ENCODE measurements at regions not wholly inside any gene's neighbourhood (a gene's known extent, or its start where the extent isn't known, plus 50 kb on each side); places are given as distances from the start of the nearest gene placed in this dataset.

DNA sequence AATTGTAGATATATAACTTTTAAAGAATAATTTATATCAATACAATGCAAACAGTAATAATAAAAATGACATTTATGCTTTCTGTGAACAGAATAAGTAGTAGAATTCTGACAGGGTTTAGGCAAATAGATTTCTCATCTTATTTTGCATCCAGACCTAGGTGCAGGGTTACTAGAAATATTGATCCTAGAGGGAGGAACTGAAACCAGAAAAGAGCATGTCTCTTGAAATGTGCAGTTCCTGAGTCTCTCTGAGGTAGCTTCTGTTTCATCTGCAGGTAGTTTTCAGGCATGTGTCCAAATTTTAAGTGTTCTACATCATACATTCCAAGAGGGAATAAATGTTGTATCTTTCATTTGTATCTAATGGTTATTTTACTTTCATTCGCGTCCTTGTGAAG lies 631.9 kb upstream of the ADGRL4 start:
- intact Hi-C loops (cut with DNase I): no loop called here
- no peak for DNase-seq

DNA sequence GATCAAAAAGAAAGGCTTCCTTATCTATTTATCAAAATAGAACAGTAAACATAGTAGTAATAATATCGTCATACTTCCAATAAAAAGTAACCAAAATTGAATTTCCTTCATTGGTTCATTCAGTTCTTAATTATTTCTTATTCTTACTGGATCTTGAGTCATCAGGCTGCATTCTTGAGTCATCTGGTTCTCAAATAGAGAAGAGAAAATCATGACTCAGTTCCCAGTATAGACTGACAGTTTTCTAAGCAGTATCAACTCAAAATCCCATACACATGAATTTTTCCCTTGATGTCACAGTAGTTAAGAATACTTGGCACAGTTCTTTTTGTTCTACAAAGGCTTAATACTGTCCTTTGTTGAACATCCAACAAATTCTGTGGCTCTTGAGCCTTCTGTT lies 626.9 kb upstream of the ADGRL4 start:
- intact Hi-C loops (cut with DNase I): no loop called here
- no peak for DNase-seq

DNA sequence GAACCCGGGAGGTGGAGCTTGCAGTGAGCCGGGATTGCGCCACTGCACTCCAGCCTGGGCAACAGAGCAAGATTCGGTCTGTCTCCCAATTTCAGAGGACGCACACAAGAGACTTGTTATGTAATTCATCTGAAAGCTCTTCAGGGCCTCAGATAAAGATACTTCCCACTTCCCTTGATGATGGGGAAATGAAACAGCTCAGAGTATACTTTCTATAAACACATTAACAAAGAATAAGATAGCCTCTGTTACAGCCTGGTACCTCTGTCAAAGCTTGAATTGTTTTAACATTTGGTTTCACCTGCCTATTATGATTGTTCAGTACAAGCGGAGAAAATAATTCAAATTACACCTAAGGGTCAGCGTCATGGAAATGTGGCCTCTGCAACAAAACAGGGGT lies 622.9 kb upstream of the ADGRL4 start:
- intact Hi-C loops (cut with DNase I): no loop called here
- DNase-seq: no peak

DNA sequence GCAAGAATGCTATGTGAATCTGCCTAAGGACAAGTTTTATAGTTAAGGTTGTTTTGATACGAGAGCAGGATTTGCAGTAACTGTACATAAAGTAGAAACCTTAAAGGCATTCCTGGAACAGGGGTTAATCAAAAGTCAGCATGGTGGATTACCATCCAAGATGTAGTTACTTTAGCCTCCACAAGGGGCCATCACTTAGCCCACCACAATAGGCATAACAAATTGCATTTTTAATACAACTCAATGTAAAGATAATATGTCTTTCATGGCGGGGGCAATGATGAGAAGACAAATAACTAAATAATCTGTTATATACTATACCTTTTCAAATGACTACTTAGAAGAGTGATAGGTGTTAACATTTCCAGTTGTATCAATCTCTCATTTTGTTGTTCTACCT lies 611.2 kb upstream of the ADGRL4 start:
- intact Hi-C loops (cut with DNase I): no loop called here

DNA sequence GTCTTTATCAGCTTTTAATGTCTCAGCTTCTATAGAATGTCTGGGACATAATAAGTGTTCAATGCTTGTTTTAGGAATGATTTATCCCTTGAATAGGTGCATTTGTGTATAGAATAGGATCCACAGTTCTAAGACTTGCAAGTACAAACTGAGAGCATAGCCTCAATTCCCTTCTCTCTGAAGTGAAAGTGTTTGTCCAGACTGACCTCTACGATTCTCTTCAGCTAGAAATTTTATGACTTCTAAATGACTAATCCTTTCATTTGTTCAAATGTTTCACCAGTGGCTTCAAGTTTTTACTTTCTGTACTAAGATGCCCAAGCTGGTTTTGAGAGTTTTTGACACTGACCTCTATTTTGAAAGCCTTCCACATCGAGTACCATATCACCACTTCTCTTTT lies 608.2 kb upstream of the ADGRL4 start:
- intact Hi-C loops (cut with DNase I): no loop called here
- no peak for DNase-seq

More for the DNA sequence above, 611.2 kb upstream of the ADGRL4 start:
- DNase-seq: no peak

DNA sequence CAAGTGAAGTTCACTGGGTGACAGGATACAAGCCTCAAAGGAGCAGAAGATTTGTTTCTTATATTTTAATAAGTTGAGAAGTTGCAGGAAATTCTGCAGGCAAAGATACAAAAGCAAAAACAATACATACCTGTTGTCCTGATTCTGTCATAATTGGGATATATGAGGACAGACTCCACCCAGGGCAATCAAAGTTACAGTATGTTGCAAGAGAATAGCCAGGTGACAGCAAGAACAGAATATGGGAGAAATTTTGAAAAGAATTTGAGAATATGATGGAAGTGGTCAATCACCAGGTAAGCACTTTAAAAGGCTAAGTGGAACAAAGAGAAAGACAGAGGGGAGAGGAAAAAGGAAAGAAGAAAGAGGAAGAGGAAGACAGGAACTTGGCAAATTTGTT lies 607.6 kb upstream of the ADGRL4 start:
- DNase-seq: no peak
- intact Hi-C loops (cut with DNase I): no loop called here

DNA sequence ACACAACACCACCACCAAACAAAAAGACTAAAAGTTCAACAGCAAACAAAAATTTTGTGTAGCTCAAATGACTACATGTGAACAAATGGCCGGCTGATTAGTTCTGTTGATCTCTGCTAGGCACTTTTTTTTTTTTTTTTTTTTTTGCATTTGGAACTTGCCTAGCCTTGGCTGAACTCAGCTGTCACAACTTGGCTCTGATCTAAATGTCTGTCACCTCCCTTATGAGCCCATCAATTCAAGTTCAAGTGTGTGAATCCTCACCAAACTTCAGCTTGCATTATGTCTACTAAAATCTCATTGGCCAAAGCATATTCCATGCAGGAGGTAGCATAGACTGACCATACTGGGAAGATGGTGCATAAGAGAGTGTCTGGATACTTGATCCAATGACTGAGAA lies 606.5 kb upstream of the ADGRL4 start:
- intact Hi-C loops (cut with DNase I): no loop called here
- no peak for DNase-seq

DNA sequence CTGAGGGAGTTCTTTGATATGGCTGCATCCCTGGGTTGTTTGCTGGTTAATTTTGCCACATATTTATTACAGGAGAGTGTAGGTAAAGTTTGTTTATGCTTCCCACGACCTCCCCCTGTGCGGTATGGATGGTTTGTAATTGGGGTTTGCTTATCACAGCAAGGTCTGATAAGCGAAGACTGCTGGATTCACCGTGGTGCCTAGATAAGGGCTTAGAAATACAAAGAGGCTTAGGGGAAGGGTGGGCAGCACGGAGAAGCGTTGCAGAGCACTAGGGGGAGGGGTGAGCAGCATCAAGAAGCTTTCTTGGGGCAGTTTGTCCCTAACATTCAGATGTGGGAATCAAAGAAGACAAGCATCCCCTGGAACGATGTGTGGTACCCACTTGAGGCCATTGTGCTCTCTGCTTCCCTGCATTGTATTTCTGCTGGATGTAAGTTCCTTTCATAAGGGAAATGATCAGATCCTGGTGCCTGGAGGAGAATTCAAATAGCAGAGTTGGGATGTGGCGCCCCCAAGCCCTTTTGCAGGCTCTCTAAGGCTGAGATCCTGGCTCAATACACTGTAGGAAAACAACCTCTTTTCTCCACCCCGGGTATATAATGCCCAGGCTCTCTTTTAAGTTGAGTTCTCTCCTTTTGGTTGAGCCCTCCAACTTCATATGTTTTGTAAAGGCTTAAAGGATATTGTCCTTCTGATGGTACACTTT lies 598.1 kb upstream of the ADGRL4 start:
- intact Hi-C loops (cut with DNase I): no loop called here
- no peak for DNase-seq

DNA sequence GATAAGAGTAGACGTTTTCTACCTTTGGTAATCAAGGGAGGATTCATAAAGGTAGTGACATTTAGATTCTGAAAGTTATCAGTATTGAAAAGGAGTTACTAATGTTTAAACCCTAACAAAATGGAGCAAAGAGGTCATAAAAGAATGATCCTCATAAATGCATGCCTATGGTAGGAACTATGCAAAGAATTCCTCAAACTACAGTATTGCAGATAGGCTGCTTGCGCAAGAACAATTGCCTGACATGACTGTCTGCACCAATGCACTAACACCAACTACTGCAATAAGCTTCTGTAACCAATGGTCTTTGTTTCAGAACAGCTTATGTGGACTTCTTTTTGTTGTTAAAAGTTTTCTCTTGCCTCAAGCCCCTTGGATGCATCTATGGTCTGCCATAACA lies 597.3 kb upstream of the ADGRL4 start:
- DNase-seq: no peak
- intact Hi-C loops (cut with DNase I): no loop called here

DNA sequence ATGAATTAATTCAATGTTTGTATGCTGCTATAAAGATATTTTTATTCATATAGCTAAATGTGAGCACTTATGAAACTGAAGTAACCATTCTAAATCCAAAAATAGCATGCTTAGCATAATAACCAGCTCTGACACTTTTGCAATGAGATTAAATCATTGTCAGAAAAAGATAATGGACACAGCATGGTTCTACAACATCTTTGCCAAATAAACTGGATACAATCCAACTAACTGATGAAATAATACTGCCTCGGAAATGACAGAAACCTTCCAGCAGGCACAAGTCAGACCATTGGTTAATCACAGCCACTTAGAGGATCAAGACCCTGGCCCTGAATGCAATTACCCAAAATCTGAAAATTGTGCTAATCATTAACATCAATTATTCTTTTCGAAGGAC lies 592.7 kb upstream of the ADGRL4 start:
- DNase-seq: no peak
- intact Hi-C loops (cut with DNase I): no loop called here

DNA sequence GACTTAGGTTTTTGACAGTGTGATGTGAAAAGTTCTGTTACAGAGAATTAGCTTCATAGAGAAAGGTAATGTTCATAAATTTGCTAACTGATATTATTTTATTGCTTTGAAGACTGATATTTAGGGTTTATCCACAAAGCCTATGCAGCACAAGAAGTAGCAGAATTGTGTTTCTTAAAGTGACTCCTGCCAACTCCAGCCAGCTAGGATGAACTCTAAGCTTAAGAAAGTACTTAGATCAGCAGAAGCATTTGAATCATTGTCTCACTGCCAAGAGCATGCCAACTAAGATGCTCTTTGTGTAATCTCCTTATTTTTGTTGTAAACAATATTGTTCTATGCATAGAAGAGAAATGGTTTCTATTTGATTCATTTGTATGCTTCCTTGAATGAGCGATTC lies 589.4 kb upstream of the ADGRL4 start:
- intact Hi-C loops (cut with DNase I): no loop called here
- DNase-seq: no peak

DNA sequence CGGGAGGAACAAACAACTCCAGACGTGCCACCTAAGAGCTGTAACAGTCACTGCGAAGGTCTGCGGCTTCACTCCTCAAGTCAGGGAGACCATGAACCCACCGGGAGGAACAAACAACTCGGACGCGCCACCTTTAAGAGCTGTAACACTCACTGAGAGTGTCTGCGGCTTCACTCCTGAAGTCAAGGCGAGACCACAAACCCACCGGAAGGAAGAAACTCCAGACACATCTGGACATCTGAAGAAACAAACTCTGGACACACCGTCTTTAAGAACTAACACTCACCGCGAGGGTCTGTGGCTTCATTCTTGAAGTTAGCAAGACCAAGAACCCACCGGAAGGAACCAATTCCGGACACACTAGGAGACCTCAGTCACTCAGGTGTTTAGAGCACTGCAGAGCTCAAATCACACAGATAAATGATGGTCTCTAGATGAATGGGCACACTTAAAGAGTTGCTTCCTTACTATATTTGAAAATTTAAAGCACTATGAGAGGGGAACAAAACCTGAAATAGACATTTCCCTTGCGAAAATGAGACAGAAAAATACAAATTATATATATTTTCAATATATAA lies 587.7 kb upstream of the ADGRL4 start:
- no peak for DNase-seq
- intact Hi-C loops (cut with DNase I): no loop called here

DNA sequence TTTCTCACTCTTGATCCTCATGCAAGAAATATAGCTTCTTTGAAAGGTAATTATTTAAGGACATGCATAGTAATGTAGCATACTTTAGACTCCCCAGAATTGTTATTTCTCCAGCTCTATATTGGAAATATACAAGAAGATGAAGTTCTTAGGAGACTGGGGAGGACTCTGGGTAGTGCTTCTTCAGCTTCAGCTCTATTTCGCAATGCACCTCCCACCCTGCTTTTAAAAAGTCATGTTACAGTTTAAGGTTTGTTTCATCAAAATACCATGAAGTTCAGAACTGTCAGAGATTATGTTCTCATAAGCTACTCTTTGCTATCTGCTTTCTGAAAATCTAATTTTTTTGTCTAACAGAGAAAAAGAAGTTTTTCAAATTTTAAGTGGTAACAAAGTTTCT lies 586.2 kb upstream of the ADGRL4 start:
- DNase-seq: no peak
- intact Hi-C loops (cut with DNase I): no loop called here

DNA sequence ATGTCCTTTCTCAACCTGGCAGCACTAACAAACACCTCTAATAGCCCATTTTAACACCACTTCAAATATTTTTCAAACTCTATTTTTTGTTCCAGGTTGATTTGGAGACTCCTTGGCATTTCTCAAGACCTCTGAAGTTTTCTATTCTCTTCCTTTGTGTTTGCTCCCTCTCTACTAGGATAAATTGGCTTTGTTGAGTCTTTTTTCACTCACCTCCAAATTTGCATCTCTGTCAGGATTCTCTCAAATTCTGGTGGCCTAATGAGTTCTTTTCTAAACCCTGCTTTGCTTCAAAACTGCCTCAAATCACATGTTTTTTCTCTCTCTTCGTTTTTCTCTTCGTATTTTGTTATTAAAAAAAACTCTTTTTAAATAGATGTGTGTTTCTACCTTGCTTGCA lies 582.2 kb upstream of the ADGRL4 start:
- DNase-seq: no peak
- intact Hi-C loops (cut with DNase I): no loop called here

DNA sequence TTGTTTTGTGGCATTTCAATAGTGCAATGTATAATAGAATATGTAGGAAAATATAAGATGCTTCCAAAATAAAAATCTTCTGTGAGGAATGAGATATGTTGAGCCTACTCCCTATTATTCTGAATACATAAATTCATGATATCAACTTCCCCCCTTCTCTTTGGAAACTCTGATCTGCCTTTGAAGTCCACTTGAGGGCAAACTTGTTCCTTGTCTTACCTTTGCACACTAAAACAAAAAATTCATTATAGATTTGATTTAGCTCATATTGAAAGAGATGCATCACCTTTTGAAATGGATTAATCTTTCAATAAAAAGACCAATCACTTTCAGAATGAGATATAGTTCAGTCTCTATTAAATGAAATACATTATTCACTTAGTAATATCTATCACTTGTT lies 580.7 kb upstream of the ADGRL4 start:
- intact Hi-C loops (cut with DNase I): no loop called here
- DNase-seq: no peak

DNA sequence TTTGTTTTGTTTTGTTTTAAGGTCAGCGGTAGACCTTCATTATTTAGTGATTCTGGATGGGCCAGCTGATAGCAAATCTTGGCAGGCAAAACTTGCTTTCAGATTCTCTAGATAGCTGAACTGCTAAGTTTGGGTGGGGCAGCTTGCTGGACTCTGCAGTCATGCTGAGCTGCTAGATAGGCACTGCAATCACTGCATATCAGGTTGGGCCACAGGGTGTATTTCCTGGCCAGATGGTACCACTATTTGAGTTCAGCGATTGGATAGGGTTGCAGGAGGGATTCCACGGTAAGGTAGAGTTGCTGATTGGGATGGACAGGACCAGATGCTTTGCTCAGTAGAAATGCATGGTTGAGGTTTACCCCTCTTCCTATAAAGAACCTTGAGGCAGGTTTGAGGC lies 579.3 kb upstream of the ADGRL4 start:
- intact Hi-C loops (cut with DNase I): no loop called here
- no peak for DNase-seq

DNA sequence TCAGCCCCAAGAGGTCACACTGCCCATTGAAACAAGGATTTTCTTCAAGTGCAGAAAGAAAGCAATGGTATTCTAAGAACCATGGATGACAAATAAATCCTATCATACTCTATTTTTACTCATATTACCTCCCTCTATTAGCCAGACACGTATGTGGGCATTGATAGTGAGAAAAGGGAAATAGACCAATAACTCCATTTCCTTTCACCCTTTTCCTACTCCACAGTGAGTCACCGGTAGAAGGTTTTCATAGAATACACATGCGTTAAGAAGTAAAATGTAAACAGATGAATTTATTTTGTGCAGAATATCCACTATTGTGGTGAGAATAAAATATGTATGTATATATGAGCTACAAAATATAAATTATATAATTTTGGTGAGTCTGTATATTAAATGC lies 568.9 kb upstream of the ADGRL4 start:
- intact Hi-C loops (cut with DNase I): no loop called here
- no peak for DNase-seq

DNA sequence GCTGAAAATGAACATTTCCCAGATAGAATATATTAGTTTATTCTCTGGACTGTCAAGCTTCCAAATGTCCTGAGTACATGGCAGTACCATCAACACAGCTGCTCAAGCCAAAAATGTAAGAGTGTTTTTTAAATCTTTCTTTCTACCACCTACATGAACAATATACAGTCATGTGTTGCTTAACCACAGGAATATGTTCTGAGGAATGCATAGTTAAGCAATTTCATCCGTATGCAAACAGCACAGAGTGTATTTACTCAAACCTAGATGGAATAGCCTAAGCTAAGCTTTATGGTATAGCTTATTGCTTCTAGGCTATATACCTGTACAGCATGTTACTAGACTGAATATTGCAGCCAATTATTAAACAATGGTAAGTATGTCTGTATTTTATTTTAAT lies 561.9 kb upstream of the ADGRL4 start:
- intact Hi-C loops (cut with DNase I): no loop called here
- no peak for DNase-seq

DNA sequence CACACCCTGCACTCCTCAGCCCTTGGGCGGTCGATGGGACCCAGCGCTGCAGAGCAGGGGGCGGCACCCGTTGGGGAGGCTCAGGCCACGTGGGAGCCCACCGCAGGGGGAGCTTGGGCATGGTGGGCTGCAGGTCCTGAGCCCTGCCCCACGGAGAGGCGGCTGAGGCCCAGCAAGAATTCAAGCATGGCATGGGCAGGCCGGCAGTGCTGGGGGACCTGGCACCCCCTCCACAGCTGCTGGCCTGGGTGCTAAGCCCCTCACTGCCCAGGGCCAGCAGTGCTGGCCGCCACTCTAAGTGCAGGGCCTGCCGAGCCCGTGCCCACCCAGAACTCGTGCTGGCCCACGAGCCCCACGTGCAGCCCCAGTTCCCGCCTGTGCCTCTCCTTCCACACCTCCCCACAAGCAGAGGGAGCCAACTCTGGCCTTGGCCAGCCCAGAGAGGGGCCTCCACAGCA lies 555.0 kb upstream of the ADGRL4 start:
- DNase-seq: no peak
- intact Hi-C loops (cut with DNase I): no loop called here

DNA sequence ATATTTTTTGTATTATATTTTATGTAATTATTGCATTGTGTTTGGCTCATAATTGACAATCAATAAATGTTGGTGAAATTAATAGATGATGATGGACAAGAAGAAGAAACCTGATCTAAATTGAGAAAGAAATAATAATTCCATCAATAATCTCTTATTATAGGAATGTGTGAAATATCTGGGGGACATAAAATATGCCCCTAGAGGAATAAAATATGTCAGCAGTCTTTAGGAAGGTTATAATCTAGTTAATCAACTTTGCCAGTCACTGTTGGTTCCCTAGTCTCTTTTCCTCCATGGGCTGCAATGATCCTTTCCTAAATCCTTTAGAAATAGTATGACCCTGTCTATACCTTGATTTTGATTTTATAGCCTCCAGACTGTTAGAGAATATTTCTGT lies 549.7 kb upstream of the ADGRL4 start:
- intact Hi-C loops (cut with DNase I): no loop called here
- no peak for DNase-seq

DNA sequence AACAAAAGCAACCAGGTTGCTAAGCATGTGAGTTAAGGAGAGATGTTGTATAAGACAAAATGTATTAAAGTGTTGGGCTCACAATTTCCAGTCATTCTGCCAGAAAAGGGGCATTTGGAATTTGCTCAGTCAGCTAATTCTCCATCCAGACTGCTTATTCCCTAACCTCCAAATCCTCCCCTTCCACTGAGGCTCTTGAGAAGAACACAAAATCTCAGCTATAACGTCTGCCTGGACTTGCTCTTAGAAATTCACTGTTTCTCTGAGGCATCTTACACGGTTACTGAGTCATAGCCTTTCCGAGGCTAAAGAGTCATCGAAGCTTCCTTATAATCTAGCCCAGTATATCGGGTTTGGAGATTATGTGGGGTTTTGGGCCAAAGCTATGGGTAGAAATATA lies 548.2 kb upstream of the ADGRL4 start:
- intact Hi-C loops (cut with DNase I): no loop called here
- no peak for DNase-seq

DNA sequence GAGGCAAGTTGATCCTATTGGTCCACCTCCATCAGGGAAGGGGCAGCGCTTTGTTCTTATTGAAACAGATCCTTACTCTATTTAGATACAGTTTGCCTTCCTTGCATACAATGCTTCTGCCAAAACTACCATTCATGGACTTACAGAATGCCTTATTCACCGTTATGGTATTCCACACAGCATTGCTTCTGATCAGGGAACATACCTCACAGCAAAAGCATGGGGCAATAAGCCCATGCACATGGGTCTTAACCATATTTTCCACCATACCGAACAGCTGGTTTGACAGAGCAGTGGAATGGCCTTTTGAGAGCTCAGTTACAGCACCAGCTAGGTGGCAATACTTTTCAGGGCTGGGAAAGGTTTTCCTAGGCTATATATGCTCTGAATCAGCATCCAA lies 544.8 kb upstream of the ADGRL4 start:
- intact Hi-C loops (cut with DNase I): no loop called here
- DNase-seq: no peak
